ENCODE measurements at regions not wholly inside any gene's neighbourhood (a gene's known extent, or its start where the extent isn't known, plus 50 kb on each side); places are given as distances from the start of the nearest gene placed in this dataset.

DNA sequence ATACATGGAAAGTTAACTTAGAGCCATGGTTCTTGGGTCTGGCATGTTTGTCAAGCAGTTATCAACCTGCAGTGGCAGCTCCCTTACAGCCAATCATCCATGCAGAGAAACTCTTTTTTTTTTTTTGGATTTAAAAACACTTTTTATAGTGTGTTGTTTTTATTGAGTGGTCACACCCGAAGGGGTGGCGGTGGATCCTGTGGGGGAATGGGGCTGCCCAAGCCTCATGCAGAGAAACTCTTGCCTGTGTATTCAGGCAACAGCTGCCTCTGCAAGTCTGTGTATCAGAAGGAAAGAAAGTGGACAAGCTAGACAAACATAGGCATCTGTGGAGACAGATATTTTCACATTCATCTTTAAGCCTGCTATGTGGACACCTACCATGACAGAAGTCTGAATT is 104.8 kb downstream of the GLUL start:
- H3K4me1 ChIP-seq = no peaks in the 10 kb centered on the region
- H3K36me3 ChIP-seq (replicated peaks) = no peaks in the 10 kb centered on the region
- DNase-seq (ENCODE audit: low spot score in 2 of 2) = no peak
- in situ Hi-C loops (cut with MboI; ENCODE audit: low sequenced_read_pairs) = loop anchor here (10.0 kb wide), 1 partner anchor 92 kb away; no protein-coding TSS in a partner anchor
- no peak overlapping the region for H3K4me3 ChIP-seq
- no peaks in the 10 kb centered on the region for H3K27me3 ChIP-seq (ENCODE audit: low read depth)
- H3K9me3 ChIP-seq = no peaks in the 10 kb centered on the region

DNA sequence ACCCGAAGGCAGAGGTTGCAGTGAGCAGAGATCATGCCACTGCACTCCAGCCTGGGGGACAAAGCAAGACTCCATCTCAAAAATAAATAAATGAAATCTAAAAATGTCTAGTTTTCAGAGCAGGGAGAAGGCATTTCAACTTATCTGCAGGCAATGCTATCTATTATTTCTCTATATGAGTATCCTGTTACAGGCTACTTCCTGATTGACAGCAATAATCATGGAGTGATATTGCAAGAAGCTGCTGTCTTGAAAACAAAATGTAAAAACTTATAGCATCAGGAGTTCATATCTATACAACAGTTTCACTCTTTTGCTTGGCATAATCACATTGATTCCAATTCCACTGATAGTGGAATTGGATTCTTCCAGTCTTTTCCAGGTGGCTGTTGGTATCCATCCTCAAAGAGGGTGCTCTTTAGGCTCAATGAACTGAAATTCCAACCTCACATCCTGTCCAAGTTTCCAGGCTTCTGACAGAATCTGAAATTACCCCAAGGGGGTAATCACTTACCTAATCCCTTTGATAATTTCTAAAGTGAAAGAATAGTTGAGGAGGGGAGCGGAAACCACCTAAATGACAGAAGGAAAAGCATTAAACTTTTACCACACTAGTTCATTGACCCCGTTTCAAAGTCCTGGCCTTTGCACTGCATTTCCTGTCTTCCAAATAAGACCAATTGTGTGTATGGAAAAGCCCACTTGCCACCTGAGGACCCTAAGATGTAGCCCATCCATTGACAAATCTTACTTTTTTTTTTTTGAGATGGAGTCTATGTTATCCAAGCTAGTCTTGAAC is 107.6 kb downstream of the GLUL start:
- no peaks in the 10 kb centered on the region for H3K4me1 ChIP-seq
- no peaks in the 10 kb centered on the region for H3K36me3 ChIP-seq (replicated peaks)
- in situ Hi-C loops (cut with MboI; ENCODE audit: low sequenced_read_pairs) = loop anchor here (10.0 kb wide), 1 partner anchor 89 kb away; no protein-coding TSS in a partner anchor
- DNase-seq (ENCODE audit: low spot score in 2 of 2) = no peak
- no peaks in the 10 kb centered on the region for H3K9me3 ChIP-seq
- no peaks in the 10 kb centered on the region for H3K27me3 ChIP-seq (ENCODE audit: low read depth)
- no peak overlapping the region for H3K4me3 ChIP-seq

DNA sequence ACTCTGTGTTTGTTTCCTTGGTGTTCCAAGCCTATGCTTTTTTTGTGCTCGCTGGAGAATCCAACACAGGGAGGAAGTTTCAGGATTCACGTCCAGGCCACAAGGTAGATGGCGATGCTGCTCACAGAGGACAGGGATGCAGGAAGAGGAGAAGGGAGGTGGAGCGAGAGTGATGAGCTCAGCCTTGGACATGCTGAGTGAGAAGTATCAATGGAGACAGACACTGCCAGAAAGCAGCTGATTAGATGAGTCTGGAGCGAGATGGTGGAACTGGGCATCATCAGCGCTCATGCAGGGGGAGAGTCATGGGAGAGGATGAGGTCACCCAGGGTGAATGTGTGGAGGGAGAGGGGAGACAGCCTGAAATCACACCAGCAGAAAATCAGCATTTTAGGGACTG is 110.0 kb downstream of the GLUL start:
- Histone ChIP-seq H3K4me1 (no peaks in the 10 kb centered on the region), H3K9me3 (no peaks in the 10 kb centered on the region), H3K4me3 (no peak overlapping the region), H3K36me3 (replicated peaks) (no peaks in the 10 kb centered on the region), H3K27me3 (ENCODE audit: low read depth) (no peaks in the 10 kb centered on the region)
- no peak for DNase-seq (ENCODE audit: low spot score in 2 of 2)
- in situ Hi-C loops (cut with MboI; ENCODE audit: low sequenced_read_pairs) = loop anchor here (10.0 kb wide), 1 partner anchor 87 kb away; no protein-coding TSS in a partner anchor

DNA sequence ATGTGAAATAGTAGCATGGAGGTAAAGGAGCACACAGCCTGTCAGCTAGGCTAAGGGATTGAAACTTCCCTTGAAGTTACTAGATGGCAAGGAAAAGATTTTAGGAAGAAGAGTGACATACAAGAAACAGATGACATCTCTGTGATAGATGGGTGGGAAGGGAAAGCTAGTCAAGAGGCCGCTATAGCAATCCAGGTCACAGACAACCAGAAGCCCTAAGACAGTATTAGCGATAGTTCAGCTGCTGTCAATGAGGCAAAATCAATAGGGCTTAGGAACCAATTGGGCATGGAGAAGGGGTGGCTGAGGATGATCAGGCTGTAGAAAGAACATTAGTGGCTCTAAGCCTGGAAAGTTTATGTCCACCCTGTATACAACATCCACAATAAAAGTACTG is 111.1 kb downstream of the GLUL start:
- in situ Hi-C loops (cut with MboI; ENCODE audit: low sequenced_read_pairs) = loop anchor here (10.0 kb wide), 1 partner anchor 86 kb away; no protein-coding TSS in a partner anchor
- Histone ChIP-seq H3K4me1 (no peaks in the 10 kb centered on the region), H3K9me3 (no peaks in the 10 kb centered on the region)

GRCh38 chr1:182279724-182280503 is 111.7 kb downstream of the GLUL start:
- Histone ChIP-seq H3K9me3 (no peaks in the 10 kb centered on the region), H3K4me3 (no peak overlapping the region), H3K4me1 (no peaks in the 10 kb centered on the region), H3K27me3 (ENCODE audit: low read depth) (no peaks in the 10 kb centered on the region), H3K36me3 (replicated peaks) (no peaks in the 10 kb centered on the region)
- in situ Hi-C loops (cut with MboI; ENCODE audit: low sequenced_read_pairs) = loop anchor here (10.0 kb wide), 1 partner anchor 85 kb away; no protein-coding TSS in a partner anchor
- DNase-seq (ENCODE audit: low spot score in 2 of 2) = no peak

More for the DNA sequence above, 111.1 kb downstream of the GLUL start:
- Histone ChIP-seq H3K27me3 (ENCODE audit: low read depth) (no peaks in the 10 kb centered on the region), H3K36me3 (replicated peaks) (no peaks in the 10 kb centered on the region), H3K4me3 (no peak overlapping the region)
- DNase-seq (ENCODE audit: low spot score in 2 of 2) = no peak

DNA sequence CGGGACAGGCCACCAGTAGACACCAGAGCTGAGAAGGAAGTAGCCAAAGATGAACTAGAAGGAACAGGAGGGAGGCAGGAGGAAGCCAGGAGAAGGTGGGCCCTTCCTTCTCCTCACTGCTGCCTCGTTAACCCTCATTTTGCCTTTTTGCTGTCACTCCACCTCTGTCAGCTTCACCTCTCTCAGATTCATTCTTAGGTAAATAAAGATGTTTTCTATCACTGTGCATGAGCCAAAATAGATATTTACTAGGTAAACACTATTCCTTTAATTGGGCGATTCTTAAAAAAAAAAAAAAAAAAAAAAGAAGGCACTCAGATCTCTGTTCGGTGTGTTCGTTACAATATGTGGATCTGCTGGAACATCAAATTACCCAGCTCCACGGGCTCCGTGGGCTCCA is 112.3 kb downstream of the GLUL start:
- no peaks in the 10 kb centered on the region for H3K9me3 ChIP-seq
- DNase-seq (ENCODE audit: low spot score in 2 of 2) = no peak
- in situ Hi-C loops (cut with MboI; ENCODE audit: low sequenced_read_pairs) = no loop called here
- H3K4me1 ChIP-seq = no peaks in the 10 kb centered on the region
- H3K4me3 ChIP-seq = no peak overlapping the region
- H3K27me3 ChIP-seq (ENCODE audit: low read depth) = no peaks in the 10 kb centered on the region
- no peaks in the 10 kb centered on the region for H3K36me3 ChIP-seq (replicated peaks)

DNA sequence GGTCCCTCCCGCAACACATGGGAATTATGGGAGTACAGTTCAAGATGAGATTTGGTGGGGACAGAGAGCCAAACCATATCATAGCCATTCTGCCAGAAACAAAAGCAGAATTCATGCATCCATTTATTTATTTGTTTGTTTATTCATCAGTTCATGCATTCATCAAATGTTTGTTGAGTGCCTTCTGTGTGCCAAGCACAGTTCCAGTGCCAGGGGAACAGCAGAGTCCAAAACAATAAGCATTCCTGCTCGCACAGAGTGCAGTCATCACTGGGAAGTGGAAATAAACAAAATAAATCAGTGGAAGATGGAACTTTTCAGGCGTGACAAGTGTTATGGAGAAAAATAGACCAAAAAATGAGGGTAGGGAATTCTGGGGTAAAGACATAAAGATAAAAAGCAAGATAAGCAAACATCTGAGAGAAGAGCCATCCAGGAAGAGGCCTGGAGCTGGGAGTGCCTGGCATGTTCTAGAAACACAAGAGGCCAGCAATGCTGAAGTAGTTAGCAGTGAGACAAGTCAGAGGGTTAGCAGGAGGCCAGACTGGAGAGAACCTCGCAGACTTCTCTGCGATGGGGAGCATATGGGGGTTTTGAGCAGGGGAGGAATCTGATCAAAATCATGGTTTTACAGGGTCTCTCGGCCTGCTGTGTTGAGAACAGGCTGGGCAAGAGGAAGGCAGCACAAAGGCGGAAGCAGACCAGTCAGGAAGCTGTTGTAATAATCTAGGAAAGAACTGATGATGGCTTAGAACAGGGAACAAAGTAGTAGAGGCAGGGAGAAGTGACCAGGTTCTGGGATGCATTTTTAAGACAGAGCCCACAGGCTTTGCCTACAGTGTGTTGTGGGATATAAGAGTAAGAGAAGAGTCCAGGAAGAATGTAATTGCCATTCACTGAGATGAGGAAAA is 113.2 kb downstream of the GLUL start:
- no peak for DNase-seq (ENCODE audit: low spot score in 2 of 2)

GRCh38 chr1:182275271-182275670 is 116.3 kb downstream of the GLUL start:
- Histone ChIP-seq H3K4me3 (no peak overlapping the region), H3K4me1 (no peaks in the 10 kb centered on the region), H3K27me3 (ENCODE audit: low read depth) (0 out of 2 replicates have a peak, but pooled peaks cover 3% of the 10 kb centered on the region), H3K9me3 (no peaks in the 10 kb centered on the region), H3K36me3 (replicated peaks) (no peaks in the 10 kb centered on the region)
- in situ Hi-C loops (cut with MboI; ENCODE audit: low sequenced_read_pairs) = no loop called here
- no peak for DNase-seq (ENCODE audit: low spot score in 2 of 2)

More for the DNA sequence above, 113.2 kb downstream of the GLUL start:
- in situ Hi-C loops (cut with MboI; ENCODE audit: low sequenced_read_pairs) = no loop called here
- H3K4me3 ChIP-seq = no peak overlapping the region
- no peaks in the 10 kb centered on the region for H3K4me1 ChIP-seq
- H3K27me3 ChIP-seq (ENCODE audit: low read depth) = no peaks in the 10 kb centered on the region
- H3K9me3 ChIP-seq = no peaks in the 10 kb centered on the region
- H3K36me3 ChIP-seq (replicated peaks) = no peaks in the 10 kb centered on the region

GRCh38 chr1:182274618-182275017 is 117.0 kb downstream of the GLUL start:
- H3K27me3 ChIP-seq (ENCODE audit: low read depth) = 0 out of 2 replicates have a peak, but pooled peaks cover 3% of the 10 kb centered on the region
- no peaks in the 10 kb centered on the region for H3K4me1 ChIP-seq
- H3K36me3 ChIP-seq (replicated peaks) = no peaks in the 10 kb centered on the region
- H3K4me3 ChIP-seq = no peak overlapping the region
- no peaks in the 10 kb centered on the region for H3K9me3 ChIP-seq
- DNase-seq (ENCODE audit: low spot score in 2 of 2) = no peak
- in situ Hi-C loops (cut with MboI; ENCODE audit: low sequenced_read_pairs) = no loop called here

- H3K4me1 ChIP-seq = no peaks in the 10 kb centered on the region
- H3K36me3 ChIP-seq (replicated peaks) = no peaks in the 10 kb centered on the region
- in situ Hi-C loops (cut with MboI; ENCODE audit: low sequenced_read_pairs) = no loop called here
- peaks cover 7% of the 10 kb centered on the region; the same call in 1 of the 2 replicates for H3K27me3 ChIP-seq (ENCODE audit: low read depth)
- H3K4me3 ChIP-seq = no peak overlapping the region
- DNase-seq (ENCODE audit: low spot score in 2 of 2) = no peak
- no peaks in the 10 kb centered on the region for H3K9me3 ChIP-seq
Measured at GRCh38 chr1:182270731-182271130, 120.9 kb downstream of the GLUL start.

DNA sequence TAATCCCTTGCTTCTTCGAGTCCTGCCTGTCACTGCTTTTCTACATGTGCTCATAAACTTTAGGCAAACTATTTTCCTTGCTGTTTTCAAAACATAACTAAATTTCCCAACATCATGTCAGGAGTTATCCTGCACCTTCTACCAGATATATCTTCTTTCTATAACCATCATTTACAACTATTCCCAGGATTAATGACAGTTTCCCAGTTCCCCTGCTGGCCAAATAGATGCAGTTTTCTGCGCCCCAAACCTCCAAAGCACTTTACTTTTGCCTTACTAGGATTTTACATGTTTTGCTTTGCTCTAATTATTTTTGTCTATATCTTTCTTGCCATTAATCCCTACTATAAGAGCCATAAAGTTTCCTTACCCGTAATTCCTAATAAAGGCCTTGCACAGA is 122.5 kb downstream of the GLUL start:
- no peak overlapping the region for H3K4me3 ChIP-seq
- in situ Hi-C loops (cut with MboI; ENCODE audit: low sequenced_read_pairs) = no loop called here
- DNase-seq (ENCODE audit: low spot score in 2 of 2) = no peak
- no peaks in the 10 kb centered on the region for H3K36me3 ChIP-seq (replicated peaks)
- no peaks in the 10 kb centered on the region for H3K9me3 ChIP-seq
- H3K27me3 ChIP-seq (ENCODE audit: low read depth) = peaks cover 9% of the 10 kb centered on the region; the same call in 1 of the 2 replicates
- no peaks in the 10 kb centered on the region for H3K4me1 ChIP-seq

DNA sequence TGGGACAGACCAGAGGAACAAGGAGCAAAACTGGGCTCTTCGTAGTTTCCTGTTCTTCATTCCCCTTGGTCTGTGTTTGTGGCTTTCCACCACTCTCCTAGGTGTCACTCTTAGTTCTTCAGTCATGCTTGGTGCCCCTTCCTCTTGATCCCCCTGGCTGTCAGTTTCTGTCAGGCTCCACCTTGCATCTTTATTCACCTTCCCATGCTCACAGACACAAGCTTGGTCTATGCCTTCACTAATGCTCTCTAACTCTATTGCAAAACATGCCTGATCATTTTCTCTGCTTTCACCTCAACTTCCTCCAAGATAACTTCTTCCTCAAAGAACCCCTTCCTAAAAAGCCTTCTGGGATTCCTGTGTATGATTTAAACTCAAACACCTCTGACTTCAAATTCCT is 122.9 kb downstream of the GLUL start:
- Histone ChIP-seq H3K4me1 (no peaks in the 10 kb centered on the region), H3K4me3 (no peak overlapping the region), H3K27me3 (ENCODE audit: low read depth) (peaks cover 9% of the 10 kb centered on the region; the same call in 1 of the 2 replicates), H3K9me3 (no peaks in the 10 kb centered on the region), H3K36me3 (replicated peaks) (no peaks in the 10 kb centered on the region)
- in situ Hi-C loops (cut with MboI; ENCODE audit: low sequenced_read_pairs) = no loop called here
- DNase-seq (ENCODE audit: low spot score in 2 of 2) = no peak

DNA sequence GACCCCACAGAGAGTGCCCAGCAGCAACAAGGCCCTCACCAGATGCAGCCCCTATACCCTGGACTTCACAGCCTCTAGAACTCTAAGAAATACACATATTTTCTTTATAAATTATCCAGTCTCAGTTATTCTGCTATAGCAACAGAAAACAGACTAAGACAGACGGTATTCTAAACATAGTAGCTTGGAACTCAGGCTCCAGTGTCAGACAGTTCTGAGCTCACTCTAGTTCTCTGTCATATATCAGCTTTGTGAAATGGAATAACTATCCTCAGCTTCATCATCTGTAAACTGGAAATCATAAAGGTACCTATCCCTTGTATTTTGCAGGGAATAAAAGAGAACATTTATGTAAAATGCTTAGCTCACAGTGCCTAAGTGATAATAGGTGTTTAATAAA is 127.4 kb downstream of the GLUL start:
- peaks cover 6% of the 10 kb centered on the region; the same call in 1 of the 2 replicates for H3K27me3 ChIP-seq (ENCODE audit: low read depth)
- H3K9me3 ChIP-seq = no peaks in the 10 kb centered on the region
- DNase-seq (ENCODE audit: low spot score in 2 of 2) = no peak
- in situ Hi-C loops (cut with MboI; ENCODE audit: low sequenced_read_pairs) = no loop called here
- H3K36me3 ChIP-seq (replicated peaks) = no peaks in the 10 kb centered on the region
- no peaks in the 10 kb centered on the region for H3K4me1 ChIP-seq
- no peak overlapping the region for H3K4me3 ChIP-seq

Measured in HAP-1 (cell line).